ENCODE measurements at regions not wholly inside any gene's neighbourhood (a gene's known extent, or its start where the extent isn't known, plus 50 kb on each side); places are given as distances from the start of the nearest gene placed in this dataset.

DNA sequence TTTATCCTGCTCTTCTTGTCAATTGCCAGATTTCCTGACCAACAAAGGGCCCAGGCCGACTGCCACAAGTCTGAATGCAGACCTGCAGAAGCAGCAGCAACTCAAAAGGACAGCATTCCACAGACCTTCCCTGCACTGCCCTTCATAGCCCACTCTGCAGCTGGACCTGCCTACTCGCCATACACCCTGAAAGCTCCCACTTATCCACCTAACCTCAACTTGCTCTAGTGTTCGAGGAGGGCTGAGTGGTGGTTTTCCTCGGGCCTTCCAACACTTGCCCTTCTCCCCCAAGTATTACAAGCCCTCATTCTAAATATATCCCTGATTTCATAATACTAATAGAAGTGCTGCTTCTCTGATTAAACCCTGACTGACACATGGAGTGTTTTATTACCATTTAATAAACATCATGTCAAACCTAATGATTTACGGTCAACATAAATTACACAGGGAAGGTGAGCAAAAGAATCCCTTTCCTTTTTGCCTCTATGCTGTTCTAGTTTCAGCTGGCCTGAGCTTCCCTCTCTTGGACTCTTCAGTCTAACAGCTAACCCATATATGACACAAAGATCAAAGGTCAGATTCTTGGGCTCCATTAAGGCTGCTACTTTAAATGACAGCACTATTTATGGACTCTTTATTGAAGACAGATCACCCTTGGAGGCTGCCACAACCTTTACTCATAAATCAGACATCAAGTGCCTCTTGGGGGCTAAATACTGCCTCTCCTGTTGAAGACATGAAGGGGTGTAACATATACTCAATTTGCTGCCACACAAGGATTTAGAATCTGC is 1546.9 kb upstream of the TMEM132C start:
- TF ChIP-seq, protein P1, sequence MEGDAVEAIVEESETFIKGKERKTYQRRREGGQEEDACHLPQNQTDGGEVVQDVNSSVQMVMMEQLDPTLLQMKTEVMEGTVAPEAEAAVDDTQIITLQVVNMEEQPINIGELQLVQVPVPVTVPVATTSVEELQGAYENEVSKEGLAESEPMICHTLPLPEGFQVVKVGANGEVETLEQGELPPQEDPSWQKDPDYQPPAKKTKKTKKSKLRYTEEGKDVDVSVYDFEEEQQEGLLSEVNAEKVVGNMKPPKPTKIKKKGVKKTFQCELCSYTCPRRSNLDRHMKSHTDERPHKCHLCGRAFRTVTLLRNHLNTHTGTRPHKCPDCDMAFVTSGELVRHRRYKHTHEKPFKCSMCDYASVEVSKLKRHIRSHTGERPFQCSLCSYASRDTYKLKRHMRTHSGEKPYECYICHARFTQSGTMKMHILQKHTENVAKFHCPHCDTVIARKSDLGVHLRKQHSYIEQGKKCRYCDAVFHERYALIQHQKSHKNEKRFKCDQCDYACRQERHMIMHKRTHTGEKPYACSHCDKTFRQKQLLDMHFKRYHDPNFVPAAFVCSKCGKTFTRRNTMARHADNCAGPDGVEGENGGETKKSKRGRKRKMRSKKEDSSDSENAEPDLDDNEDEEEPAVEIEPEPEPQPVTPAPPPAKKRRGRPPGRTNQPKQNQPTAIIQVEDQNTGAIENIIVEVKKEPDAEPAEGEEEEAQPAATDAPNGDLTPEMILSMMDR (IDR thresholded peaks at IDR 0.05; ENCODE audit: low read depth, low read length): no peak
- peak in 1 of 2 donors; percentile 82 for DNase-seq (ENCODE audit: low read depth in 1 of 2, low spot score in 1 of 2)
- Histone ChIP-seq H3K27ac (peak overlapping the region; percentile 87), H3K36me3 (no peaks in the 10 kb centered on the region), H3K27me3 (peaks cover 11% of the 10 kb centered on the region), H3K9me3 (ENCODE audit: low read depth) (no peaks in the 10 kb centered on the region), H3K4me1 (ENCODE audit: low read depth) (peaks cover 26% of the 10 kb centered on the region), H3K4me3 (no peak overlapping the region)

DNA sequence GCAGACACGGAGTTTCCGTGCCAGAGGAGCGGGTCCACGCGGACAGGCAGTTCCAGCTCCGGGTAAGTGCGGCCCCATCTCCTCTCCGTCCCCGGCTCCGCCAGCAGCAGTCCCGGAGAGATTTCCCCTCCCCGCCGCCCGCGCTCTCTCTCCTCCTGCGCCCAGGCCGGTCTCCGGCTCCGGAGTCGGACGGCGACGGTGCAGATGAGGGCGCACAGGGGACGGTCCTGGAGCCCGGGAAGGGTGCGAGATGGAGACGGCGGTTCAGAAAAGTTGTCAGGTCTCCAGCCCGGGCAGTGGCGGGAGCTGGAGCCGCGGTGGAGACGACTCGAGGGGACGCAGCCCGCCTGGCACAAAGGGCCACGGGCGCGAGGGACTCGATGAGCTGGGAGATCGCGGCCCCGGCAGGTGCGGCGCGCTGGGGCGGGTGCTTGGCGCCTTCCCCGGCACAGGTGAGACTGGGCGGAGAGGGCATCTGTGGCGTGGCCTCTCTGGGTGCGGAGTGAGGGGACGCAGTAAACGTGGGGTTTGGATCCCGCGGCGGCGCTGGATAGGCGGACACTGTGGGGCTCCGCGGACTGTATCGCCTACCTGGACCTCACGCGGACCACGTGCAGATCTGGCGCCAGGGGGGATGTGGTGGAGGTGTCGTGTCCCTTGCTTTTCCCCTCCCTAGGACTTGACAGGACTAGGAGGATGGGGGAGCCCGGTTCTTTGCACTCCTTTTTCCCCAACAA is 1540.3 kb upstream of the TMEM132C start:
- peak overlapping the region; percentile 3 for H3K4me3 ChIP-seq
- H3K36me3 ChIP-seq: no peaks in the 10 kb centered on the region
- peaks cover 74% of the 10 kb centered on the region for H3K27me3 ChIP-seq
- H3K27ac ChIP-seq: no peak overlapping the region
- TF ChIP-seq, protein P1 (IDR thresholded peaks at IDR 0.05; ENCODE audit: low read depth, low read length): no peak
- peaks cover 10% of the 10 kb centered on the region for H3K4me1 ChIP-seq (ENCODE audit: low read depth)
- DNase-seq (ENCODE audit: low read depth in 1 of 2, low spot score in 1 of 2): peak in 1 of 2 donors; percentile 37
- no peaks in the 10 kb centered on the region for H3K9me3 ChIP-seq (ENCODE audit: low read depth)

DNA sequence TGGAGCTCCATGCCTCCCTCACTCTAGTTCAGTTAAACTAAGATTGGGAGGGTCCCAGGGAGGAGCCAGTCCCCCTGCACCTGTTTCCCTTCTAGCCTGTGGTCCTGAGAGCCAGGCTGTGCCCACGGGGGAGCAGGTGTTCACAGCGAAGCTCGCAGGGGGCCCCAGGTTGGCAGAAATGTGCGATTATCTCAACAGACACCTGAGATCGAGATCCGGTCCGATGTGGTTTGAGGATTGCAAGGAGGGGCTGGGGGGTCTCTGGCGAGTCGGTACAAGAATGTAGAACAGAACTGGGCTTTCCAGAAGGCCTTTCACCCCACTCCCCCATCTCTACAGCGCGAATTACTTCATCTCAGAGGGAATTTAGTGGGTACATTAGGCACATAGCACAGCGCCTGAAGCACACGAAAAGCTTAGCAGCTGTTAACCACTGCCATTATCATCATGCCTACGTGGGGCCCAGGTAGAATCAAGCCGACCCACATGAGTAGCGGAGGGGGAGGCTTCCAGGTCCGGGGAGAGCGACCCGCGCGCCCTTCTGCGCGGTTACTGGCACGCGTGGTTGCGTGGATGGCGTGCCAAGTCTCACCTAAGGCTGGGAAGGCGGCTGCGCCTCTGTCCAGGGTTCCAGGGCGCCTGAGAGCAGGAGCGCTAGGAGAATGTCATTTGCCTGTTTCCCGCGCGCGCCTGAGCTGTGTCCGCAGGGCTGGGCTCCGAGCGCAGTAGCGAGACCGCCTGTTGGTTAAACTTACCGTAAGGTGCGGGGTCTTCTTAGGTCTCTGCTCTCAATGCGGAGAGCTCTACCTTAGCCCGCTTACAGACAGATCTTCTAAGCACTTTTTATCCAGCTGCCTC is 1539.5 kb upstream of the TMEM132C start:
- peaks cover 7% of the 10 kb centered on the region for H3K4me1 ChIP-seq (ENCODE audit: low read depth)
- H3K36me3 ChIP-seq: no peaks in the 10 kb centered on the region
- TF ChIP-seq, protein P1 (IDR thresholded peaks at IDR 0.05; ENCODE audit: low read depth, low read length): no peak
- DNase-seq (ENCODE audit: low read depth in 1 of 2, low spot score in 1 of 2): peak in 1 of 2 donors; percentile 53
- H3K4me3 ChIP-seq: no peak overlapping the region
- no peaks in the 10 kb centered on the region for H3K9me3 ChIP-seq (ENCODE audit: low read depth)
- H3K27ac ChIP-seq: no peak overlapping the region
- H3K27me3 ChIP-seq: peaks cover 82% of the 10 kb centered on the region

DNA sequence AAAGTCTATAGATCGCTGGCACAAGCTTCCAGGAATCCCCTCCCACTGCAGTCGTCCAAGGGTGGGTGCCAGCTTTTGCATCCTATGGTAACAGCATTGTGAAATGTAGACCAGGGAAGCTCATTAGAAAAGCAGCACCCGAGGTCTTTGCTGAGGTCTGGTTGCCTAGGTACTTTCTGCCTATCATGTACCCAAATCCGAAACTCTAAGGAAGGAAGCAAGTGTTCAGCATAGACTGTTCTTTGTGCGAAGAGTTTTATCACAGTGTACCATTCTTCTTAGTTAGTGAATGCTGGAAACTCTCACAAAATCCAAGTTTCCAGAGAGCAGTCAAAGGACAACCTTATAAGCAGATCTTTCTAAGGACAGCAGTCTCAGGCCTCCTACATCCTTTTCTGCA is 1532.7 kb upstream of the TMEM132C start:
- Histone ChIP-seq H3K4me1 (ENCODE audit: low read depth) (no peaks in the 10 kb centered on the region), H3K9me3 (ENCODE audit: low read depth) (no peaks in the 10 kb centered on the region), H3K36me3 (no peaks in the 10 kb centered on the region), H3K4me3 (no peak overlapping the region), H3K27ac (no peak overlapping the region), H3K27me3 (peaks cover 45% of the 10 kb centered on the region)
- TF ChIP-seq, protein P1 (IDR thresholded peaks at IDR 0.05; ENCODE audit: low read depth, low read length): no peak
- no peak for DNase-seq (ENCODE audit: low read depth in 1 of 2, low spot score in 1 of 2)

DNA sequence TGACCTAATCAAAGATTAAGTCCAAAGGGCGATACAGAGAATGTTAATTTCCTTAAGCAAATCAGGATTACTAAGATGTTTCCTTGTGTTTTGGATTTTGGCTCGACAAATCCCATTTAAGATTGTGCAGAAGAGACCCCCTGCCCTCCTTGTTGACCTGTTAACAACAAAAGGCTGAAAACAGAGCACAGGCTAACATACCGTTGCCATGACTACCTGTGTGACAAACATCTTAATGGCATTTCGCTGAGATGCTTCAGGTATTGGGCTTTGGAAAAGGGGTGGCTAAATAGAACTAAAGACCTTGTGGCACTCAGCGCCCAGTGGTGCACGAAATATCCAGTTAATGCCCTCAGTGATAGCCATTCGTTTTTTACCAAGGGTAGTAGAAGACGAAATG is 1532.3 kb upstream of the TMEM132C start:
- Histone ChIP-seq H3K4me3 (no peak overlapping the region), H3K27ac (no peak overlapping the region), H3K27me3 (peaks cover 40% of the 10 kb centered on the region), H3K9me3 (ENCODE audit: low read depth) (no peaks in the 10 kb centered on the region), H3K4me1 (ENCODE audit: low read depth) (no peaks in the 10 kb centered on the region), H3K36me3 (no peaks in the 10 kb centered on the region)
- TF ChIP-seq, protein P1 (IDR thresholded peaks at IDR 0.05; ENCODE audit: low read depth, low read length): no peak
- DNase-seq (ENCODE audit: low read depth in 1 of 2, low spot score in 1 of 2): no peak
